HEK293 (cell line): ENCODE measurements at regions not wholly inside any gene's neighbourhood (a gene's known extent, or its start where the extent isn't known, plus 50 kb on each side); places are given as distances from the start of the nearest gene placed in this dataset.

Experiments
- CTCF ChIA-PET: fragments of 350-600 bp; formaldehyde crosslinking; extraction: SDS; loops from one replicate; lab custom pipeline; 2021; ENCODE audit warnings: antibody characterized with exemption; lab: Yijun Ruan, JAX
- POLR2A ChIA-PET: fragments of 300-600 bp; formaldehyde crosslinking; extraction: SDS; loops from one replicate; lab custom pipeline; 2020; ENCODE audit warnings: antibody characterized with exemption, inconsistent platforms; lab: Yijun Ruan, JAX
- H3K27ac ChIP-seq: fragments of 200-500 bp; sonication (Bioruptor generic); 2 replicates; pipeline ENCODE4 v1.5.1; 2014; ENCODE audit warnings: low read depth, low read length, control low read depth, inconsistent platforms; ENCODE audit errors: extremely low read depth
- H3K36me3 ChIP-seq, 2 experiments: fragments of 200-500 bp in 1 of 2; sonication (Bioruptor generic) in 1 of 2; 1 replicate in 1 of 2; 2 replicates in 1 of 2; pipeline ENCODE4 v1.5.1; 2014 to 2017; ENCODE audit warnings: inconsistent platforms in 2 of 2, low read length in 2 of 2; ENCODE audit not compliant: control insufficient read depth in 2 of 2, insufficient read depth in 1 of 2
- H3K4me1 ChIP-seq: fragments of 200-500 bp; sonication (Bioruptor generic); 2 replicates; pipeline ENCODE4 v1.5.1; 2014; ENCODE audit warnings: mild to moderate bottlenecking, low read length, inconsistent platforms; ENCODE audit not compliant: control insufficient read depth, insufficient read depth
- H3K4me3 ChIP-seq: 2 replicates; pipeline ENCODE4 v1.5.1; 2011; ENCODE audit warnings: low read depth, mild to moderate bottlenecking, control low read depth, low read length, moderate library complexity
- H3K9me3 ChIP-seq: fragments of 200-500 bp; sonication (Bioruptor generic); 2 replicates; pipeline ENCODE4 v1.5.1; 2014; ENCODE audit warnings: low read depth, low read length, inconsistent platforms; ENCODE audit not compliant: control insufficient read depth, insufficient read depth
- KLF7 ChIP-seq: fragments of 450-650 bp; formaldehyde crosslinking; IDR thresholded peaks from 2 replicates; pipeline ENCODE4 v1.5.1; 2016; ENCODE audit warnings: missing biosample characterization, missing genetic modification characterization, borderline replicate concordance
- TRIM28 ChIP-seq: IDR thresholded peaks from 2 replicates; pipeline ENCODE4 v1.6.1; 2011; ENCODE audit warnings: low read length, control low read depth, borderline replicate concordance
- ZNF10 ChIP-seq: fragments of 450-650 bp; formaldehyde crosslinking; IDR thresholded peaks from 2 replicates; pipeline ENCODE4 v1.5.1; 2017; ENCODE audit warnings: missing biosample characterization, missing genetic modification characterization
- ZNF140 ChIP-seq: fragments of 450-650 bp; formaldehyde crosslinking; IDR thresholded peaks from 2 replicates; pipeline ENCODE4 v1.5.1; 2016; ENCODE audit warnings: missing biosample characterization, missing genetic modification characterization
- ZNF239 ChIP-seq: fragments of 450-650 bp; formaldehyde crosslinking; IDR thresholded peaks from 2 replicates; pipeline ENCODE4 v1.5.1; 2016; ENCODE audit warnings: missing biosample characterization, missing genetic modification characterization
- ZNF394 ChIP-seq: fragments of 450-650 bp; formaldehyde crosslinking; IDR thresholded peaks from 2 replicates; pipeline ENCODE4 v1.5.1; 2016; ENCODE audit warnings: missing biosample characterization, missing genetic modification characterization, mild to moderate bottlenecking, moderate library complexity, borderline replicate concordance
- ZNF791 ChIP-seq: fragments of 450-650 bp; formaldehyde crosslinking; IDR thresholded peaks from 2 replicates; pipeline ENCODE4 v1.5.1; 2016; ENCODE audit warnings: missing biosample characterization, missing genetic modification characterization
- TF ChIP-seq, protein P1 (sequence below): fragments of 450-650 bp; formaldehyde crosslinking; IDR thresholded peaks from 2 replicates; pipeline ENCODE4 v1.5.1; 2016; ENCODE audit warnings: missing biosample characterization, missing genetic modification characterization
- TF ChIP-seq, protein P2 (sequence below): fragments of 450-650 bp; formaldehyde crosslinking; IDR thresholded peaks from 2 replicates; pipeline ENCODE4 v1.5.1; 2016; ENCODE audit warnings: missing biosample characterization, missing genetic modification characterization
- TF ChIP-seq, protein P3 (sequence below): fragments of 450-650 bp; formaldehyde crosslinking; IDR thresholded peaks from 2 replicates; pipeline ENCODE4 v1.5.1; 2017; ENCODE audit warnings: missing biosample characterization, missing genetic modification characterization
- TF ChIP-seq, protein P4 (sequence below): fragments of 450-650 bp; formaldehyde crosslinking; IDR thresholded peaks from 2 replicates; pipeline ENCODE4 v1.5.1; 2017; ENCODE audit warnings: missing biosample characterization, missing genetic modification characterization
- TF ChIP-seq, protein P5 (sequence below): fragments of 450-650 bp; formaldehyde crosslinking; IDR thresholded peaks from 2 replicates; pipeline ENCODE4 v1.5.0; 2017; ENCODE audit warnings: missing biosample characterization, missing genetic modification characterization, borderline replicate concordance
- TF ChIP-seq, protein P6 (sequence below): fragments of 450-650 bp; formaldehyde crosslinking; IDR thresholded peaks from 2 replicates; pipeline ENCODE4 v1.5.1; 2016; ENCODE audit warnings: missing biosample characterization, missing genetic modification characterization

DNA sequence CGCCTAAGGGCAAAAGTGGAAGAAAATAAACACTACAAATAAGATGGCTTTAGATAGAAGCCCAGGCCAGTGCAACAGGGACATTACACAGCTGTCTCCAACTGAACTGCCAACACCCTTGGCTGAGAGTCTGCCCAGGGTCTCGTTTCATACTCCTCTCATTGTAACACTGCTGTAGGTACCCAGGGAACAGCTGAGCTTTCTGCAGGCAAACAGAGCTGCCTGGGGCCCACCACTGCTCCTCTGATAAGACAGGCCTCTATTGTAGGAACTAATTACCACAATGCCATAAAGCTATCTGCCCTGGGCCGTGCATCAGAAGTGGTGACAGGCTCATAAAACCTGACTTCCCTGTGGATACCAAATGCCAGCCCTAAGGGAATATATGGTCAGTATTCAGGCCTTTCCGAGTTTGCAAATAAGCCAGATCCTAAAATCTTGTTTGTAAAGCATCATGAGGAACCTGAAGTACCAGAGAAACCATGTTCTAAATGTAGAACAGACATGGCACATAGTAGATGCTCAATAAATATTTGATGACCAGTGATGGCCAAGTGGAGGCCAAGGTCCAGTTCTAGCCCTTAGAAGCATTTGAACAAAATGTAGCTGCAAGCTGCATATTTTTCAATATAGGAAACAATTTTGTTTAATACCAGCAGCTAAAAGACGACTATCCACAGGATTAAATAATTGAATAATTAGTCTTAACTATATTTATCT, 84.3 kb upstream of the NEO1 start (continued):
- no peak for TF ChIP-seq KLF7
- TF ChIP-seq ZNF239 = no peak
- no peak for TF ChIP-seq ZNF140 (tag by site-specific recombination)
- TF ChIP-seq, protein P1, sequence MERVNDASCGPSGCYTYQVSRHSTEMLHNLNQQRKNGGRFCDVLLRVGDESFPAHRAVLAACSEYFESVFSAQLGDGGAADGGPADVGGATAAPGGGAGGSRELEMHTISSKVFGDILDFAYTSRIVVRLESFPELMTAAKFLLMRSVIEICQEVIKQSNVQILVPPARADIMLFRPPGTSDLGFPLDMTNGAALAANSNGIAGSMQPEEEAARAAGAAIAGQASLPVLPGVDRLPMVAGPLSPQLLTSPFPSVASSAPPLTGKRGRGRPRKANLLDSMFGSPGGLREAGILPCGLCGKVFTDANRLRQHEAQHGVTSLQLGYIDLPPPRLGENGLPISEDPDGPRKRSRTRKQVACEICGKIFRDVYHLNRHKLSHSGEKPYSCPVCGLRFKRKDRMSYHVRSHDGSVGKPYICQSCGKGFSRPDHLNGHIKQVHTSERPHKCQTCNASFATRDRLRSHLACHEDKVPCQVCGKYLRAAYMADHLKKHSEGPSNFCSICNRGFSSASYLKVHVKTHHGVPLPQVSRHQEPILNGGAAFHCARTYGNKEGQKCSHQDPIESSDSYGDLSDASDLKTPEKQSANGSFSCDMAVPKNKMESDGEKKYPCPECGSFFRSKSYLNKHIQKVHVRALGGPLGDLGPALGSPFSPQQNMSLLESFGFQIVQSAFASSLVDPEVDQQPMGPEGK (tag by site-specific recombination) = peak; percentile 41

DNA sequence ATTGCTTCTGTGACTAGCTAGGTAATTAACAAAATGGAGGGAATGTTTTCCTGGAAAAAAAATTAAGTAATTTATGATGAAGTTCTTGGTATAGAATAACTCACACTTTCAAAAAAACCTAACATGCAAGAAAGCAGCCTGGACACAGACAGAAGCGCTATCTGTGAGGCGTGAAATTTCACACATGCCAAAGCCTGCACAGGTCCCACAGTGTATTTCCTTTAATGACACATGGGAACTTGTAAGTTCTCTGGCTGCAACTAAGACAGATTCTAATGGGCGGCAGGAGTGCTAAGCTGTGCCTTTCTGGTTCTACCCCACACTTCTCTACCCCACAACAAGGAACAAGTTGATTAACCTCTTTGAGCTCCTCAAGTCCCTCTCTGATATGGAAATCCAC, 84.9 kb upstream of the NEO1 start:
- Histone ChIP-seq H3K27ac (peak overlapping the region; percentile 35), H3K4me3 (no peak overlapping the region), H3K36me3 (no peaks in the 10 kb centered on the region), H3K9me3 (no peaks in the 10 kb centered on the region), H3K4me1 (peaks cover 25% of the 10 kb centered on the region)
- ChIA-PET CTCF (interaction anchor here (1.4 kb wide), 1 partner anchor 14 kb away, joined by 5 read pairs; no protein-coding TSS in a partner anchor), POLR2A (interaction anchor here (0.5 to 1.2 kb wide), 2 partner anchors 85 to 295 kb away, joined by 3 read pairs; partner anchors contain the start of gene NEO1)
- TF ChIP-seq, protein P2, sequence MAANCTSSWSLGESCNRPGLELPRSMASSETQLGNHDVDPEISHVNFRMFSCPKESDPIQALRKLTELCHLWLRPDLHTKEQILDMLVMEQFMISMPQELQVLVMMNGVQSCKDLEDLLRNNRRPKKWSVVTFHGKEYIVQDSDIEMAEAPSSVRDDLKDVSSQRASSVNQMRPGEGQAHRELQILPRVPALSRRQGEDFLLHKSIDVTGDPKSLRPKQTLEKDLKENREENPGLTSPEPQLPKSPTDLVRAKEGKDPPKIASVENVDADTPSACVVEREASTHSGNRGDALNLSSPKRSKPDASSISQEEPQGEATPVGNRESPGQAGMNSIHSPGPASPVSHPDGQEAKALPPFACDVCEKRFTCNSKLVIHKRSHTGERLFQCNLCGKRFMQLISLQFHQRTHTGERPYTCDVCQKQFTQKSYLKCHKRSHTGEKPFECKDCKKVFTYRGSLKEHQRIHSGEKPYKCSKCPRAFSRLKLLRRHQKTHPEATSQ (tag by site-specific recombination) = no peak
- TF ChIP-seq, protein P3, sequence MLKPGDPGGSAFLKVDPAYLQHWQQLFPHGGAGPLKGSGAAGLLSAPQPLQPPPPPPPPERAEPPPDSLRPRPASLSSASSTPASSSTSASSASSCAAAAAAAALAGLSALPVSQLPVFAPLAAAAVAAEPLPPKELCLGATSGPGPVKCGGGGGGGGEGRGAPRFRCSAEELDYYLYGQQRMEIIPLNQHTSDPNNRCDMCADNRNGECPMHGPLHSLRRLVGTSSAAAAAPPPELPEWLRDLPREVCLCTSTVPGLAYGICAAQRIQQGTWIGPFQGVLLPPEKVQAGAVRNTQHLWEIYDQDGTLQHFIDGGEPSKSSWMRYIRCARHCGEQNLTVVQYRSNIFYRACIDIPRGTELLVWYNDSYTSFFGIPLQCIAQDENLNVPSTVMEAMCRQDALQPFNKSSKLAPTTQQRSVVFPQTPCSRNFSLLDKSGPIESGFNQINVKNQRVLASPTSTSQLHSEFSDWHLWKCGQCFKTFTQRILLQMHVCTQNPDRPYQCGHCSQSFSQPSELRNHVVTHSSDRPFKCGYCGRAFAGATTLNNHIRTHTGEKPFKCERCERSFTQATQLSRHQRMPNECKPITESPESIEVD (tag by site-specific recombination) = peak; percentile 25; the same call in 1 of the 2 replicates
- TF ChIP-seq ZNF791 = no peak
- TF ChIP-seq, protein P4, sequence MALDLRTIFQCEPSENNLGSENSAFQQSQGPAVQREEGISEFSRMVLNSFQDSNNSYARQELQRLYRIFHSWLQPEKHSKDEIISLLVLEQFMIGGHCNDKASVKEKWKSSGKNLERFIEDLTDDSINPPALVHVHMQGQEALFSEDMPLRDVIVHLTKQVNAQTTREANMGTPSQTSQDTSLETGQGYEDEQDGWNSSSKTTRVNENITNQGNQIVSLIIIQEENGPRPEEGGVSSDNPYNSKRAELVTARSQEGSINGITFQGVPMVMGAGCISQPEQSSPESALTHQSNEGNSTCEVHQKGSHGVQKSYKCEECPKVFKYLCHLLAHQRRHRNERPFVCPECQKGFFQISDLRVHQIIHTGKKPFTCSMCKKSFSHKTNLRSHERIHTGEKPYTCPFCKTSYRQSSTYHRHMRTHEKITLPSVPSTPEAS (tag by site-specific recombination) = no peak

DNA sequence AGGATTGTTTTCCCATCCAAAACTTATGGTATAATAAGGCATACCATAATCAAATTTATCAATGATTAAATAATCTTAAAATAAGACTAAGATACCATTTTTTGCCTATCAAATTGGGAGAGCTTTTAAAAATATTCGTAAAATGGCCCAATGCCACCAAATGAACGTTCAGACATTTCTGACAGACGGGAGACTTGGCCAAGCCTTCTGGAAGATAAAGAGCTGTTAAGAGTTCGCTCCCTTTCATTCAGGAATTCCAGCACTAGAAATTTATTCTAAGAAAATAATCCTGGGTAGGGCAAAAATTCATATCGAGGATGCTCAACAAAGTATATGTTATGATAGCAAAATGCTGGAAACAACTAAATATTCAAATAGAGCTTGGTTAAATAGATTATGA, 85.6 kb upstream of the NEO1 start:
- H3K36me3 ChIP-seq = no peaks in the 10 kb centered on the region
- CTCF ChIA-PET = interaction anchor here (0.7 to 1.4 kb wide), 6 partner anchors 10 to 400 kb away, joined by 3 to 5 read pairs (median 4); no protein-coding TSS in a partner anchor
- POLR2A ChIA-PET = no interaction called here

More for the DNA sequence above, 85.6 kb upstream of the NEO1 start:
- no peak for TF ChIP-seq ZNF10 (tag by site-specific recombination)
- TF ChIP-seq ZNF394 (tag by site-specific recombination) = no peak
- TF ChIP-seq, protein P5, sequence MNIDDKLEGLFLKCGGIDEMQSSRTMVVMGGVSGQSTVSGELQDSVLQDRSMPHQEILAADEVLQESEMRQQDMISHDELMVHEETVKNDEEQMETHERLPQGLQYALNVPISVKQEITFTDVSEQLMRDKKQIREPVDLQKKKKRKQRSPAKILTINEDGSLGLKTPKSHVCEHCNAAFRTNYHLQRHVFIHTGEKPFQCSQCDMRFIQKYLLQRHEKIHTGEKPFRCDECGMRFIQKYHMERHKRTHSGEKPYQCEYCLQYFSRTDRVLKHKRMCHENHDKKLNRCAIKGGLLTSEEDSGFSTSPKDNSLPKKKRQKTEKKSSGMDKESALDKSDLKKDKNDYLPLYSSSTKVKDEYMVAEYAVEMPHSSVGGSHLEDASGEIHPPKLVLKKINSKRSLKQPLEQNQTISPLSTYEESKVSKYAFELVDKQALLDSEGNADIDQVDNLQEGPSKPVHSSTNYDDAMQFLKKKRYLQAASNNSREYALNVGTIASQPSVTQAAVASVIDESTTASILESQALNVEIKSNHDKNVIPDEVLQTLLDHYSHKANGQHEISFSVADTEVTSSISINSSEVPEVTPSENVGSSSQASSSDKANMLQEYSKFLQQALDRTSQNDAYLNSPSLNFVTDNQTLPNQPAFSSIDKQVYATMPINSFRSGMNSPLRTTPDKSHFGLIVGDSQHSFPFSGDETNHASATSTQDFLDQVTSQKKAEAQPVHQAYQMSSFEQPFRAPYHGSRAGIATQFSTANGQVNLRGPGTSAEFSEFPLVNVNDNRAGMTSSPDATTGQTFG (tag by site-specific recombination) = no peak
- TF ChIP-seq TRIM28 = no peak
- TF ChIP-seq, protein P6, sequence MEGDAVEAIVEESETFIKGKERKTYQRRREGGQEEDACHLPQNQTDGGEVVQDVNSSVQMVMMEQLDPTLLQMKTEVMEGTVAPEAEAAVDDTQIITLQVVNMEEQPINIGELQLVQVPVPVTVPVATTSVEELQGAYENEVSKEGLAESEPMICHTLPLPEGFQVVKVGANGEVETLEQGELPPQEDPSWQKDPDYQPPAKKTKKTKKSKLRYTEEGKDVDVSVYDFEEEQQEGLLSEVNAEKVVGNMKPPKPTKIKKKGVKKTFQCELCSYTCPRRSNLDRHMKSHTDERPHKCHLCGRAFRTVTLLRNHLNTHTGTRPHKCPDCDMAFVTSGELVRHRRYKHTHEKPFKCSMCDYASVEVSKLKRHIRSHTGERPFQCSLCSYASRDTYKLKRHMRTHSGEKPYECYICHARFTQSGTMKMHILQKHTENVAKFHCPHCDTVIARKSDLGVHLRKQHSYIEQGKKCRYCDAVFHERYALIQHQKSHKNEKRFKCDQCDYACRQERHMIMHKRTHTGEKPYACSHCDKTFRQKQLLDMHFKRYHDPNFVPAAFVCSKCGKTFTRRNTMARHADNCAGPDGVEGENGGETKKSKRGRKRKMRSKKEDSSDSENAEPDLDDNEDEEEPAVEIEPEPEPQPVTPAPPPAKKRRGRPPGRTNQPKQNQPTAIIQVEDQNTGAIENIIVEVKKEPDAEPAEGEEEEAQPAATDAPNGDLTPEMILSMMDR = no peak
- Histone ChIP-seq H3K4me3 (no peak overlapping the region), H3K27ac (no peak overlapping the region), H3K9me3 (no peaks in the 10 kb centered on the region), H3K4me1 (peaks cover 25% of the 10 kb centered on the region)
